Vagina (tissue), 2 donors: ENCODE measurements at regions not wholly inside any gene's neighbourhood (a gene's known extent, or its start where the extent isn't known, plus 50 kb on each side); places are given as distances from the start of the nearest gene placed in this dataset.
"Not testable (repeated sequence)": the region's sequence is repeated elsewhere in the genome, so short reads cannot be mapped to it uniquely, and the experiment has no call there.

Experiments used
- DNase-seq, 2 donors: peaks; one replicate each; pipeline ENCODE4 v3.0.0-alpha.2; 2017; ENCODE audit errors: extremely low spot score in 2 of 2
- H3K27ac ChIP-seq: fragments of 200-600 bp; sonication (generic); one replicate; pipeline ENCODE4 v1.5.1; 2019
- H3K27me3 ChIP-seq: fragments of 200-600 bp; sonication (generic); one replicate; pipeline ENCODE4 v1.5.1; 2019
- H3K36me3 ChIP-seq, 2 donors: fragments of 200-600 bp; sonication (generic); one replicate each; pipeline ENCODE4 v1.5.1; 2017 to 2019
- H3K4me1 ChIP-seq: fragments of 200-600 bp; sonication (generic); one replicate; pipeline ENCODE4 v1.5.1; 2019
- H3K4me3 ChIP-seq, 2 donors: fragments of 200-600 bp; sonication (generic); 1 replicate in 1 of 2; 2 replicates in 1 of 2; pipeline ENCODE4 v1.5.1; 2016 to 2019
- H3K9me3 ChIP-seq: fragments of 200-600 bp; sonication (generic); one replicate; pipeline ENCODE4 v1.5.1; 2019
- POLR2A ChIP-seq, 2 donors: fragments of 450-650 bp; IDR thresholded peaks; one replicate each; pipeline ENCODE4 v1.6.1; 2017; ENCODE audit warnings: antibody characterized with exemption in 2 of 2, mild to moderate bottlenecking in 2 of 2, moderate library complexity in 2 of 2
- POLR2AphosphoS5 ChIP-seq, 2 donors: sonication (generic); formaldehyde crosslinking; IDR thresholded peaks; one replicate each; pipeline ENCODE4 v1.9.0; 2017; ENCODE audit warnings: antibody characterized with exemption in 2 of 2, mild to moderate bottlenecking in 2 of 2, low read depth in 1 of 2; ENCODE audit not compliant: insufficient read depth in 1 of 2
- intact Hi-C: fragments of 100-400 bp; cut with DNase I; formaldehyde crosslinking; loops from one replicate; pipeline ENCODE4 v1.15.1; 2023
- TF ChIP-seq, protein P1 (sequence below), 3 experiments: fragments of 450-650 bp in 2 of 3; fragments of 200-600 bp in 1 of 3; sonication (generic) in 1 of 3; IDR thresholded peaks; one replicate each; pipeline ENCODE4 v1.5.1; 2017 to 2019; ENCODE audit warnings: antibody characterized with exemption in 3 of 3, mild to moderate bottlenecking in 2 of 3, moderate library complexity in 2 of 3

DNA sequence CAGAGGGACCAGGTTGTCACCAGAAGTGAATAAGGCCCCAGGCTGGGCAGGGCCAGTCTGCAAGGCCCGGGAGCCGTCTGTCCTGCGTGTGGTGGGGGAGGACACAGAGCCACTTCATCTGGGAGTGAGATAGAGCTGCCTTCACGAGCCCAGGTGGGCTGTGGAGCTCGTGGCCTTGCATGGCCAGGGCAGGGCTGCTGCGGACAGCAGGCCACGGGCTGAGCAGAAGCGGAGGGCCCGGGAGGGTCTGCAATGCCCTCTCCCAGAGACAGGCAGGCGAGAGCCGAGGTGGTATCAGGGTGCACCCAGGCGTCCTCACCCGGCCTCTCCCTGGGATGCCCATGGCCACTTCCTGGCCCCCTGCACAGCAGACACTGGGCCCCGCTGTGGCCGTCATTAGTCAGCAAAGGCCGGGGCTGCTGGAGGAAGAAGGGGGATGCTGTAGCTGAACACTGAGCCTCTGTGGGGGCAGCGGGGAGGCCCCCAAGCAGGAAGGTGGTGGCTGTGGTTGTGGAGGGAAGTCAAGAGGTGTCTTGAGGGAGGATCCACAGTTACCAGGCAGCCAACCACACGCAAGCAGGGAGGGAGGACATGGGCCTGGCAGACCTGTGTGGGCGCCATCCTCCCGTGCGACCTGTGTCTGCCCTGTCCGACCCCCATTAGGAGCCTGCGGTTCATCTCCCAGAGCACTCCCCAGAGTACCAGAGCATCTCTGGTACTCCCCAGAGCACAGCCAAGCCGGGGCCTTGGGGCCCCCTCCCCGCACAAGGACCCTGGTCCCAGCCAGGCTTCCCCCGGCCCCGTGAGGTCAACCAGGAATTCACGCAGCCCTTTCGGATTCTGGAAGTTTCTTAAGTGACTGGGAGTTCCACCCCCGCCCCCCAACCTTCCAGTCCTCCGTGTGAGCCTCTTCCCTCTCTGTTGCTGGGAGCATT is 1109.5 kb downstream of the BRD1 start:
- TF ChIP-seq POLR2A (IDR thresholded peaks at IDR 0.05) (no peak), POLR2AphosphoS5 (IDR thresholded peaks at IDR 0.05; ENCODE audit: insufficient read depth in 1 of 2, low read depth in 1 of 2) (no peak)
- TF ChIP-seq, protein P1, sequence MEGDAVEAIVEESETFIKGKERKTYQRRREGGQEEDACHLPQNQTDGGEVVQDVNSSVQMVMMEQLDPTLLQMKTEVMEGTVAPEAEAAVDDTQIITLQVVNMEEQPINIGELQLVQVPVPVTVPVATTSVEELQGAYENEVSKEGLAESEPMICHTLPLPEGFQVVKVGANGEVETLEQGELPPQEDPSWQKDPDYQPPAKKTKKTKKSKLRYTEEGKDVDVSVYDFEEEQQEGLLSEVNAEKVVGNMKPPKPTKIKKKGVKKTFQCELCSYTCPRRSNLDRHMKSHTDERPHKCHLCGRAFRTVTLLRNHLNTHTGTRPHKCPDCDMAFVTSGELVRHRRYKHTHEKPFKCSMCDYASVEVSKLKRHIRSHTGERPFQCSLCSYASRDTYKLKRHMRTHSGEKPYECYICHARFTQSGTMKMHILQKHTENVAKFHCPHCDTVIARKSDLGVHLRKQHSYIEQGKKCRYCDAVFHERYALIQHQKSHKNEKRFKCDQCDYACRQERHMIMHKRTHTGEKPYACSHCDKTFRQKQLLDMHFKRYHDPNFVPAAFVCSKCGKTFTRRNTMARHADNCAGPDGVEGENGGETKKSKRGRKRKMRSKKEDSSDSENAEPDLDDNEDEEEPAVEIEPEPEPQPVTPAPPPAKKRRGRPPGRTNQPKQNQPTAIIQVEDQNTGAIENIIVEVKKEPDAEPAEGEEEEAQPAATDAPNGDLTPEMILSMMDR (IDR thresholded peaks at IDR 0.05), result no peak
- DNase-seq, result no peak
- Histone ChIP-seq H3K9me3 (peaks cover 3% of the 10 kb centered on the region), H3K27me3 (no peaks in the 10 kb centered on the region), H3K27ac (no peak overlapping the region), H3K4me1 (no peaks in the 10 kb centered on the region), H3K4me3 (no peak overlapping the region), H3K36me3 (no peaks in the 10 kb centered on the region)
- intact Hi-C loops, result no loop called here

DNA sequence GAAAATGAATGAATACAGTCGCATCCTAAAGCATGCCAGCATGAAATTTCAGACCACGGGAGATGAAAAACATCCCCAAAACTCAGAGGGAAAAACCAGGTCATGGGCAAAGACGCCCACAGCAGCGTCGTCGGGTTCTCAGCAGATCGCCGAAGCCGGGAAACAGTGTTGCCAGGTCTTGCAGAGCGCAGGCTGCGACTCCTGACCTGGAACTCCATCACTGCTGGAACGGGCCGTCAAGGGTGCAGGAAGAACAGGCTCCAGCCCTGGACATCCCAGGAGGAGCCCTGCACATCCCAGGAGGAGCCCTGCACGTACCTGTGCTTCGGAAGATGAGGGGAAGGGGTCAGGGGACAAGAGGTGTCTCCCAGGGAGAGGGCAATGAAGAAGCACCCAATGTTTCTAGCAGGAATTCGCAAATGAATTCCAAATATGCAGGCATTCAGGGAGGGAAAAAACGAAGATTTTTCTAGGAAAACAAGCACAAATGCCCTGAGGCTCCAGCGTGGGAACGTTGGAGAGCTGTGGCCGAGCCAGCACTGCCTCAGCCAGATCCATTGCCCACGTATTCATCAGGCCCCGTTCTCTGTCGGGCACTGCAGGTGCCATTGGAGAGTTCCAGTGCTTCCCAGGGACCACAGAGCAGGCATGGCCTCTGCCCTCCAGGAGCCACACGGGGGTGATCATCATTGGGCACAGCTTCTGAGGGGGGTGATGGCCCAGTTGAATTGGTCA is 1110.4 kb downstream of the BRD1 start:
- Histone ChIP-seq H3K27me3 (no peaks in the 10 kb centered on the region), H3K27ac (no peak overlapping the region), H3K9me3 (peaks cover 3% of the 10 kb centered on the region), H3K4me3 (no peak overlapping the region), H3K4me1 (no peaks in the 10 kb centered on the region), H3K36me3 (no peaks in the 10 kb centered on the region)
- intact Hi-C loops, result no loop called here
- TF ChIP-seq POLR2AphosphoS5 (IDR thresholded peaks at IDR 0.05; ENCODE audit: insufficient read depth in 1 of 2, low read depth in 1 of 2) (no peak), POLR2A (IDR thresholded peaks at IDR 0.05) (no peak)
- TF ChIP-seq, protein P1 (IDR thresholded peaks at IDR 0.05), result no peak
- no peak for DNase-seq

DNA sequence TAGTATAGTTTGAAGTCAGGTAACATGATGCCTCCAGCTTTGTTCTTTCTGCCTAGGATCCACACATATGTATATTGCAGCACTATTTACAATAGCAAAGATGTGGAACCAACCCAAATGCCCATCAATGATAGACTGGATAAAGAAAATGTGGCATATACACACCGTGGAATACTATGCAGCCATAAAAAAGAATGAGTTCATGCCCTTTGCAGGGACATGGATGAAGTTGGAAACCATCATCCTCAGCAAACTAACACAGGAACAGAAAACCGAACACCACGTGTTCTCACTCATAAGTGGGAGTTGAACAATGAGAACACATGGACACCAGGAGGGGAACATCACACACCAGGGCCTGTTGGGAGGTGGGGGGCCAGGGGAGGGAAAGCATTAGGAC is 1111.5 kb downstream of the BRD1 start:
- H3K27ac ChIP-seq, H3K27me3 ChIP-seq, DNase-seq, H3K36me3 ChIP-seq, H3K9me3 ChIP-seq, intact Hi-C loops, H3K4me1 ChIP-seq, H3K4me3 ChIP-seq: not testable (repeated sequence)

DNA sequence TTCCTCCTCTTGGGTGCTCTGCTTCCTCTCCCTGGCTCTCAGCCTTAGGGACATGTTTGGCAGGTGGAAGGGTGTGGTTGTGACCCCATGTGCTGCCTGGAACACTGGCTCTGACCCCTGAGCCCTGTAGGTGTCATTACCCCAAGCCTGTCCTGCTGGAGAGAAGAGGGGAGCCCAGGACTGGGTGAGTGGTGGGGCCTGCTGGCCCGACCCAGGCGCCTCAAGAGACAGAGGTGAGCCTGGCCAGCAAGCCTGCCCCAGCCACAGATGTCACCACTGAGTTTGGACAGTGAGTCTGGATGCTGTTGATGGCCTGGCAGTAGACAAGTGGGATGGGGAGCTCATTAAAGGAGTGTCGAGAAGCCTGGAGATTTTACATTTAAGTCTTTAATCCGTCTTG is 1112.2 kb downstream of the BRD1 start:
- H3K27ac ChIP-seq, result no peak overlapping the region
- no peaks in the 10 kb centered on the region for H3K36me3 ChIP-seq
- H3K4me1 ChIP-seq, result no peaks in the 10 kb centered on the region
- H3K9me3 ChIP-seq, result peaks cover 3% of the 10 kb centered on the region
- no peak overlapping the region for H3K4me3 ChIP-seq
- DNase-seq, result no peak
- no peaks in the 10 kb centered on the region for H3K27me3 ChIP-seq
- TF ChIP-seq POLR2A (IDR thresholded peaks at IDR 0.05), result no peak
- TF ChIP-seq POLR2AphosphoS5 (IDR thresholded peaks at IDR 0.05; ENCODE audit: insufficient read depth in 1 of 2, low read depth in 1 of 2), result no peak
- TF ChIP-seq, protein P1 (IDR thresholded peaks at IDR 0.05), result no peak
- intact Hi-C loops, result no loop called here

DNA sequence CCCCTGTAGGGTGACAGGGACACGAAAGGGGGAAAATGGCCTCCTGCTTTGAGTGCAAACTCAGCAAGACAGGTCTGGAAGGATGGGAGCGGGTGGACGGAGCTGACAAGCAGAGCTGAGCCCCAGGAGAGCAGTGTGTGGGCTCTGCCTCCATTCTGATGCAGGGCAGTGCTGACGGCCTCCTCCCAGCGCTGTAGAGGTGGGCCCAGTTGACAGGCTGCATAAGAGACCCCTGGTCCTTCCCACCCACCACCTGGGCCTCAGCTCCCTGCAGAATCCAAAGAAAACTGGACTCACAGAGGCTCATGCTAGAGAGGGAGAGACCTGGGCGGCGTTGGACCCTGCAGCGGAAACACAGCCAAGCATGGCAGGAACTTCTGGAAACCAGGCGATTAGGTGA is 1113.4 kb downstream of the BRD1 start:
- H3K27me3 ChIP-seq, result no peaks in the 10 kb centered on the region
- intact Hi-C loops, result no loop called here
- DNase-seq, result no peak
- TF ChIP-seq, protein P1 (IDR thresholded peaks at IDR 0.05), result no peak
- no peak for TF ChIP-seq POLR2A (IDR thresholded peaks at IDR 0.05)
- TF ChIP-seq POLR2AphosphoS5 (IDR thresholded peaks at IDR 0.05; ENCODE audit: insufficient read depth in 1 of 2, low read depth in 1 of 2), result no peak
- no peaks in the 10 kb centered on the region for H3K36me3 ChIP-seq
- no peak overlapping the region for H3K27ac ChIP-seq
- H3K9me3 ChIP-seq, result peaks cover 3% of the 10 kb centered on the region
- no peak overlapping the region for H3K4me3 ChIP-seq
- no peaks in the 10 kb centered on the region for H3K4me1 ChIP-seq
